H1 (cell line): ENCODE measurements at regions not wholly inside any gene's neighbourhood (a gene's known extent, or its start where the extent isn't known, plus 50 kb on each side); places are given as distances from the start of the nearest gene placed in this dataset.

Experiments used
- GABPA ChIP-seq: IDR thresholded peaks from 2 replicates; pipeline ENCODE4 v1.6.1; 2011; ENCODE audit warnings: mild to moderate bottlenecking, low read length, moderate library complexity, borderline replicate concordance; ENCODE audit not compliant: insufficient read depth
- JUND ChIP-seq: IDR thresholded peaks from 2 replicates; pipeline ENCODE4 v1.6.1; 2011; ENCODE audit warnings: mild to moderate bottlenecking, improper control_type of control experiment, low read length
- SIX5 ChIP-seq: IDR thresholded peaks from 2 replicates; pipeline ENCODE4 v1.6.1; 2011; ENCODE audit warnings: mild to moderate bottlenecking, low read depth, low read length
- TEAD4 ChIP-seq: IDR thresholded peaks from 2 replicates; pipeline ENCODE4 v1.6.1; 2012; ENCODE audit warnings: low read depth, low read length, inconsistent platforms, mixed read lengths
- YY1 ChIP-seq: IDR thresholded peaks from 2 replicates; pipeline ENCODE4 v1.6.1; 2011; ENCODE audit warnings: low read depth, mild to moderate bottlenecking, low read length
- TF ChIP-seq, protein P1 (sequence below): IDR thresholded peaks from 2 replicates; pipeline ENCODE4 v1.6.1; 2012; ENCODE audit warnings: low read length, inconsistent platforms
- TF ChIP-seq, protein P2 (sequence below): IDR thresholded peaks from 2 replicates; pipeline ENCODE4 v1.6.1; 2011; ENCODE audit warnings: low read length, improper control_type of control experiment
- TF ChIP-seq, protein P3 (sequence below): IDR thresholded peaks from 2 replicates; pipeline ENCODE4 v1.6.1; 2012; ENCODE audit warnings: inconsistent platforms

DNA sequence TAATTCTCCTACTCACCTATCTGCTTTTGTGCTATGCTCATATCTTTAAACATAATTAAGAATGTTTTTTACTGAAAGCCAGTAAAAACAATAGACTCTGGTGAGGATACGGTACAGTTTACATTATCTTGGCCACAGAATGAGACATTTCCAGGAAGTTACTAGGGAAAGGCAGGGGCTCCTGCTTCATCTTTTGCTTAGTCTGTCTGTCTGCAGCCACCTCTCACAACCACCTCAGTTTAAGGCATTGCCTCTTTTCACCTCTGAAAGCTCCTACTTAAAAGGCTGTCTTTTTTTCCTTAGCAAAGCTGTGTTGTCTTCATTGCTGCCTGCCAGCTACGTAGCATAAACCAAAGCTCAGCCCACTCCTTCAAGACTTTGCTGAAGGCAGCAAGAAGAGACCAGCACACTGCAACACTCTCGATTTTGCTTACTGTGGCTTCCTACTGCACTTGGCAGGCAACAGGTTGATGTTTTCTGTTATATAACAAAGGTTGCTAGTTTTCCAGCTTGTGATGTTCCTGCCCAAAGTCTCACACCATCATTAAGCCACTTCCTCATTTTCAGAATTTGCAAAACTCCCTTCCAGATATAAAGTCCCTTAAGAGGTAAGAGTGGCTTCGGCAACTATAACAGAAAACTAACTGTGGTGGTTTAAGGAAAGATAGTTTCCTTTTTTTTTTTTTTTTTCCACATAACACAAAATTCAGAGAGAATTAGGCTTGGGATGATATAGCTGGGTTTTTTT, 432.9 kb downstream of the GRXCR1 start (continued):
- TF ChIP-seq, protein P1, sequence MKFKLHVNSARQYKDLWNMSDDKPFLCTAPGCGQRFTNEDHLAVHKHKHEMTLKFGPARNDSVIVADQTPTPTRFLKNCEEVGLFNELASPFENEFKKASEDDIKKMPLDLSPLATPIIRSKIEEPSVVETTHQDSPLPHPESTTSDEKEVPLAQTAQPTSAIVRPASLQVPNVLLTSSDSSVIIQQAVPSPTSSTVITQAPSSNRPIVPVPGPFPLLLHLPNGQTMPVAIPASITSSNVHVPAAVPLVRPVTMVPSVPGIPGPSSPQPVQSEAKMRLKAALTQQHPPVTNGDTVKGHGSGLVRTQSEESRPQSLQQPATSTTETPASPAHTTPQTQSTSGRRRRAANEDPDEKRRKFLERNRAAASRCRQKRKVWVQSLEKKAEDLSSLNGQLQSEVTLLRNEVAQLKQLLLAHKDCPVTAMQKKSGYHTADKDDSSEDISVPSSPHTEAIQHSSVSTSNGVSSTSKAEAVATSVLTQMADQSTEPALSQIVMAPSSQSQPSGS: no peak
- TF ChIP-seq TEAD4 (no peak), JUND (no peak), GABPA (no peak), YY1 (no peak), SIX5 (no peak)
- TF ChIP-seq, protein P2, sequence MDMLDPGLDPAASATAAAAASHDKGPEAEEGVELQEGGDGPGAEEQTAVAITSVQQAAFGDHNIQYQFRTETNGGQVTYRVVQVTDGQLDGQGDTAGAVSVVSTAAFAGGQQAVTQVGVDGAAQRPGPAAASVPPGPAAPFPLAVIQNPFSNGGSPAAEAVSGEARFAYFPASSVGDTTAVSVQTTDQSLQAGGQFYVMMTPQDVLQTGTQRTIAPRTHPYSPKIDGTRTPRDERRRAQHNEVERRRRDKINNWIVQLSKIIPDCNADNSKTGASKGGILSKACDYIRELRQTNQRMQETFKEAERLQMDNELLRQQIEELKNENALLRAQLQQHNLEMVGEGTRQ: no peak
- TF ChIP-seq, protein P3, sequence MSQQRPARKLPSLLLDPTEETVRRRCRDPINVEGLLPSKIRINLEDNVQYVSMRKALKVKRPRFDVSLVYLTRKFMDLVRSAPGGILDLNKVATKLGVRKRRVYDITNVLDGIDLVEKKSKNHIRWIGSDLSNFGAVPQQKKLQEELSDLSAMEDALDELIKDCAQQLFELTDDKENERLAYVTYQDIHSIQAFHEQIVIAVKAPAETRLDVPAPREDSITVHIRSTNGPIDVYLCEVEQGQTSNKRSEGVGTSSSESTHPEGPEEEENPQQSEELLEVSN: no peak
